B cell (primary cell): ENCODE measurements at regions not wholly inside any gene's neighbourhood (a gene's known extent, or its start where the extent isn't known, plus 50 kb on each side); places are given as distances from the start of the nearest gene placed in this dataset.

Source experiments
- EZH2 ChIP-seq: IDR thresholded peaks from 2 replicates; pipeline ENCODE4 v1.6.1; 2012; ENCODE audit warnings: borderline replicate concordance, low read depth, mild to moderate bottlenecking, moderate library complexity, low read length; ENCODE audit not compliant: insufficient read depth, poor library complexity, severe bottlenecking
- TF ChIP-seq, protein P1 (sequence below): fragments of 200-600 bp; IDR thresholded peaks from one replicate; pipeline ENCODE4 v1.8.0; 2022; ENCODE audit warnings: antibody characterized with exemption, mild to moderate bottlenecking

DNA sequence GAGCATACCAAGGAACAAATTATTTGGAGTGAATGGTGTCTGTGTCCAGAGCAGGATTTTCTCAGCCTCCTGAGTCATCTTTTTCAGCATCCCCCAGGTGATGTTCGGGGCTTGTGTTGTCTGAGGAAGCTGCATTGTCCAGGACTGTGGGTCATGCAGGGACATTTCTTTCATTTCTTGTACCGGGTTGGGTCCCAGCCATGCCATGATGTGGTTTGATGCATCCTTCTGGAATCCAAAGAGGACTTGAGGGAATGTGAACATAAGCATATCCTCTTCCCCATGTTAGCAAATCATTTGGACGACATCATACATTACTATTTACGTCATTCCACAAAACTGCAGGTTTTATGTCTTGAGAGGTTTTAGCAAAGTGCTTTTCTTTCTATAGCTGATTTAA, 797.8 kb downstream of the CCDC85A start:
- TF ChIP-seq, protein P1, sequence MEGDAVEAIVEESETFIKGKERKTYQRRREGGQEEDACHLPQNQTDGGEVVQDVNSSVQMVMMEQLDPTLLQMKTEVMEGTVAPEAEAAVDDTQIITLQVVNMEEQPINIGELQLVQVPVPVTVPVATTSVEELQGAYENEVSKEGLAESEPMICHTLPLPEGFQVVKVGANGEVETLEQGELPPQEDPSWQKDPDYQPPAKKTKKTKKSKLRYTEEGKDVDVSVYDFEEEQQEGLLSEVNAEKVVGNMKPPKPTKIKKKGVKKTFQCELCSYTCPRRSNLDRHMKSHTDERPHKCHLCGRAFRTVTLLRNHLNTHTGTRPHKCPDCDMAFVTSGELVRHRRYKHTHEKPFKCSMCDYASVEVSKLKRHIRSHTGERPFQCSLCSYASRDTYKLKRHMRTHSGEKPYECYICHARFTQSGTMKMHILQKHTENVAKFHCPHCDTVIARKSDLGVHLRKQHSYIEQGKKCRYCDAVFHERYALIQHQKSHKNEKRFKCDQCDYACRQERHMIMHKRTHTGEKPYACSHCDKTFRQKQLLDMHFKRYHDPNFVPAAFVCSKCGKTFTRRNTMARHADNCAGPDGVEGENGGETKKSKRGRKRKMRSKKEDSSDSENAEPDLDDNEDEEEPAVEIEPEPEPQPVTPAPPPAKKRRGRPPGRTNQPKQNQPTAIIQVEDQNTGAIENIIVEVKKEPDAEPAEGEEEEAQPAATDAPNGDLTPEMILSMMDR = no peak
- TF ChIP-seq EZH2 = no peak
